Testis (tissue), 2 donors: ENCODE measurements at regions not wholly inside any gene's neighbourhood (a gene's known extent, or its start where the extent isn't known, plus 50 kb on each side); places are given as distances from the start of the nearest gene placed in this dataset.

Source experiments
- DNase-seq: peaks from one replicate; pipeline ENCODE4 v3.0.0-alpha.2; 2019
- H3K27ac ChIP-seq, 2 donors: fragments of 200-600 bp; sonication (generic); one replicate each; pipeline ENCODE4 v1.5.1; 2019
- H3K27me3 ChIP-seq: fragments of 200-600 bp; sonication (generic); one replicate; pipeline ENCODE4 v1.5.1; 2019
- H3K36me3 ChIP-seq: fragments of 200-600 bp; sonication (generic); one replicate; pipeline ENCODE4 v1.5.1; 2017; ENCODE audit warnings: low read depth; ENCODE audit errors: missing control alignments
- H3K4me1 ChIP-seq: fragments of 200-600 bp; sonication (generic); one replicate; pipeline ENCODE4 v1.5.1; 2019
- H3K4me3 ChIP-seq, 2 donors: fragments of 200-600 bp; sonication (generic); one replicate each; pipeline ENCODE4 v1.5.1; 2017 to 2019
- H3K9me3 ChIP-seq: fragments of 200-600 bp; sonication (generic); one replicate; pipeline ENCODE4 v1.5.1; 2017
- CTCF ChIP-seq, 3 experiments: fragments of 450-650 bp in 2 of 3; fragments of 200-600 bp in 1 of 3; sonication (generic) in 1 of 3; IDR thresholded peaks; one replicate each; pipeline ENCODE4 v1.5.1; 2016 to 2019; ENCODE audit warnings: antibody characterized with exemption in 3 of 3, mild to moderate bottlenecking in 2 of 3, moderate library complexity in 1 of 3
- POLR2A ChIP-seq: fragments of 450-650 bp; IDR thresholded peaks from one replicate; pipeline ENCODE4 v1.6.1; 2017; ENCODE audit warnings: antibody characterized with exemption, mild to moderate bottlenecking, moderate library complexity
- WGBS, 2 donors: methylation state at CpG; one replicate each; pipeline ENCODE4 v1.1.5; 2018; 5-methylcytosine and 5-hydroxymethylcytosine counted together
- intact Hi-C: fragments of 100-400 bp; cut with DNase I; formaldehyde crosslinking; loops from one replicate; pipeline ENCODE4 v1.15.1; 2023; ENCODE audit warnings: low total_unique reads

GRCh38 chr1:234965111-234965510 is 163.5 kb downstream of the TOMM20 start:
- no peaks in the 10 kb centered on the region for H3K27me3 ChIP-seq
- H3K27ac ChIP-seq: no peak overlapping the region
- H3K36me3 ChIP-seq: no peaks in the 10 kb centered on the region
- H3K4me3 ChIP-seq: no peak overlapping the region
- H3K9me3 ChIP-seq: no peaks in the 10 kb centered on the region
- no peak for DNase-seq
- peaks cover 38% of the 10 kb centered on the region for H3K4me1 ChIP-seq
- TF ChIP-seq POLR2A (no peak), CTCF (IDR thresholded peaks at IDR 0.05) (no peak)
- intact Hi-C loops: no loop called here

DNA sequence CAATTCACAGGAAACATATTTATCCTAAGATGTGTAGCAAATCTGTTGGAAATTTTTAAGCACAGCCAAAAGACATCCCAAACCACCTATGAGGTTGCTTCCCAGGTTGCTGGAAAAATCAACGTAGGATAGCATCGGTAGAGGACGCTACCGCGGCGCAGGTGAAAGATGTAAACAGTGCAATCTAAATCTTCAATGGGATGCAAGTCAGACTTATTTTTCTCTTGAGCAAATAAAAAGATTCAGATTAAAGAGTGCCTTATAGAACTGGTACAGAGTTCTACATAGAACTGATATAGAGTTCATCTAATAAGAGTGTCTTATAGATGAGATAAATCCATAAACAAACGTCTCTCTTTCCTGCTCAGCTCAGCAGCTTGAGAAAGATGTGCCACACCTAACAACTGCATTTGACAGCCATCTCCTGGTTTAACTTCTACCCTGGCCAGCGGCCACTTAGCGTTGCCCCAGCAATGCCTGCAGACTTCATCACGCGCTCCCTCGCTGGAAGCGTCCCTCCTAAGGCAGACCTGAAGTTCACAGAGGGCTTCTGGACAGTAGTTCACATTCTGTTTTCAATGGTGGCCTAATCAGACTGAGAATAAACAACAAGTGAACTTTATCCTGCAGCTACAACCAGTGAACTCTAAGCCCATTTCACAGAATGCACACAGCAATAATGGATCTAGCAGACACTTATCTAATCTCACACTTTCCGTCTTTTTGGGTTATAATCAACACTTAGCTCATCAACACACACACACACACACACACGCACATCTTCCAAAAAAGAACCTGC is 164.5 kb downstream of the TOMM20 start:
- Histone ChIP-seq H3K4me3 (peak overlapping the region in 1 of 2 donors; percentile 36), H3K4me1 (peaks cover 32% of the 10 kb centered on the region), H3K36me3 (no peaks in the 10 kb centered on the region), H3K9me3 (no peaks in the 10 kb centered on the region), H3K27me3 (no peaks in the 10 kb centered on the region), H3K27ac (peak overlapping the region in 1 of 2 donors; percentile 71)
- intact Hi-C loops: no loop called here
- TF ChIP-seq POLR2A (no peak), CTCF (IDR thresholded peaks at IDR 0.05) (no peak)
- DNase-seq: peak; percentile 14
- 67 to 71% methylated on average over 15 of the region's 15 CpGs for WGBS, 2 donors

- H3K36me3 ChIP-seq: no peaks in the 10 kb centered on the region
- H3K4me3 ChIP-seq: peak overlapping the region; percentile 4 to 36
- no peaks in the 10 kb centered on the region for H3K27me3 ChIP-seq
- DNase-seq: peak; percentile 80
- peak overlapping the region; percentile 52 to 71 for H3K27ac ChIP-seq
- peaks cover 30% of the 10 kb centered on the region for H3K4me1 ChIP-seq
- WGBS, 2 donors: 52 to 54% methylated on average over 15 of the region's 15 CpGs
- TF ChIP-seq POLR2A (no peak), CTCF (IDR thresholded peaks at IDR 0.05) (no peak)
- intact Hi-C loops: no loop called here
- H3K9me3 ChIP-seq: no peaks in the 10 kb centered on the region
Measured at GRCh38 chr1:234963180-234963903, 165.3 kb downstream of the TOMM20 start.

- TF ChIP-seq POLR2A: no peak
- TF ChIP-seq CTCF (IDR thresholded peaks at IDR 0.05): no peak
- Histone ChIP-seq H3K4me1 (peaks cover 30% of the 10 kb centered on the region), H3K4me3 (peak overlapping the region in 1 of 2 donors; percentile 36), H3K27ac (peak overlapping the region; percentile 52 to 71), H3K27me3 (no peaks in the 10 kb centered on the region), H3K9me3 (no peaks in the 10 kb centered on the region), H3K36me3 (no peaks in the 10 kb centered on the region)
- DNase-seq: peak; percentile 45
- intact Hi-C loops: no loop called here
- WGBS, 2 donors: 14 to 23% methylated on average over 9 of the region's 9 CpGs
Measured at GRCh38 chr1:234962340-234962989, 166.2 kb downstream of the TOMM20 start.
